ENCODE measurements at regions not wholly inside any gene's neighbourhood (a gene's known extent, or its start where the extent isn't known, plus 50 kb on each side); places are given as distances from the start of the nearest gene placed in this dataset.

DNA sequence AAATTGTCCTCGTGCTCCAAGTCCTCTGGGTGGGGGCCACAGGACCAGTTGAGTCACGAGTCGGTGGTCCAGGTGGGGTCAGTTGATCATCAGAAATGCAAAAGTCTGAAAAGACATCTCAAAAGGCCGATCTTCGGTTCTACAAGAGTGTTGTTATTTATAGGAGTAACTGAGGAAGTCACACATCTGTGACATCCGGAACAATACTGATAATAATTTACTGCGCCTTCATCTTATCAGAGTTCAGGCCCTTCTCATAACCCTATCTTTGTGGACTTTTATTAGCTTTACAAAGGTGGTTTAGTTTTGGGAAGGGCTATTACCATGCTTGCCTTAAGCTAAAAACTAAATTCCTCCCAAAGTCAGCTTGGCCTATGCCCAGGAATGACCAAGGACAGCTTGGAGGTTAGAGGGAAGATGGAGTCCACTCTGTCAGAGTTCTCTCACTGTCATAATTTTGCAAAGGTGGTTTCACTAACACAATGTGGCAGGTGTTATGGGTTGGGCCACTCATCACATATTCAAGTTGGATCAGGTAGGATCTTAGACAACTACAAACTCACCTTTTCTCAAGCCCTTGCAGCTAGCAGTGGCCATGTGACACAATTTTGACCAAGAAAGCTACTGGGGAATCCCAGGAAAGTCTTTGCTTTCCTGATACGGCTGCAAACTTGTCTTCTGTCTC, 54.7 kb upstream of the CHST3 start:
- TF ChIP-seq POLR2A (IDR thresholded peaks at IDR 0.05; ENCODE audit: low read depth, low read length) = no peak
- no peak for TF ChIP-seq POLR2AphosphoS5 (IDR thresholded peaks at IDR 0.05; ENCODE audit: low read depth, low read length)
